Inferior parietal cortex (tissue), 1 donor: ENCODE measurements at regions not wholly inside any gene's neighbourhood (a gene's known extent, or its start where the extent isn't known, plus 50 kb on each side); places are given as distances from the start of the nearest gene placed in this dataset.
"Not testable (repeated sequence)": the region's sequence is repeated elsewhere in the genome, so short reads cannot be mapped to it uniquely, and the experiment has no call there.

Experiments used
- DNase-seq: peaks from one replicate; pipeline ENCODE4 v3.0.0-alpha.2; 2016; ENCODE audit errors: extremely low spot score

DNA sequence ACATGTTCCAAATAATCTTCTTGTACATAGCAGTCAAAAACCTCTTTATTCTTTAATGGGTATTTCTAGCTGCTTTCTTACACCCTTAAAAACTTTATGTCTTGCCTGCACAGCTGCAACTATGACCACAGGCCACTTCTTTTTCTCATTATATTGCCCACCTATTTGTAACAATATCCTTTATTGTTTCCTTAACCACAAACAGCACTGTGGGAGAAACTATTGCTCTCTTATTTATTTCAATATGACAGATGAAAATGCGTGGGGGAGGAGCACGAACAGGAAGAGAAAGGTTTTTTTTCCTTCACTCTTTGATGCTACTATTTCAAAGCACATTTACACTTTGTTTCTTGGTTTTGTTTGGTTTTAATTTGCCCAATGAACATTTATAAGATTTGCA is 253.5 kb downstream of the GJA1 start:
- no peak for DNase-seq

DNA sequence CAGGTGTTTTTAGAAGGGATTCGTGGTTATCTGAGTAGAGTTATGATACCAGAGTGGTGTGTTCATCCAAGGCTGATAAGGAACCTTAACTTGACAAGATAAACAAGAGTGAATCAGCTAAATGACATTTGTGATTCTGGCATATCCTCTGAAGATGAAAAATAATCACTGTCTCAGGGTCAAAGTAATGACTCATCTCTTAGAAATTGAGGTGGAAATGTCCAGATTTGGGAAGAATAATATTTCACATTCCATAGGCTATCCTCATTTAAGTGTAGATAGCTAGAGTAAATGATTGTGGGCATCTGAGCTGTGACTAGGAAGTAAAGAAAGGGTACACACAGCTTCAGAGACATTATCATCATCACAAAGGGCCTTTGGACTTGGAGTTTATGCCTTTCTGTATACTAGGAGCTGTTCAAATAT is 255.7 kb downstream of the GJA1 start:
- DNase-seq: no peak

DNA sequence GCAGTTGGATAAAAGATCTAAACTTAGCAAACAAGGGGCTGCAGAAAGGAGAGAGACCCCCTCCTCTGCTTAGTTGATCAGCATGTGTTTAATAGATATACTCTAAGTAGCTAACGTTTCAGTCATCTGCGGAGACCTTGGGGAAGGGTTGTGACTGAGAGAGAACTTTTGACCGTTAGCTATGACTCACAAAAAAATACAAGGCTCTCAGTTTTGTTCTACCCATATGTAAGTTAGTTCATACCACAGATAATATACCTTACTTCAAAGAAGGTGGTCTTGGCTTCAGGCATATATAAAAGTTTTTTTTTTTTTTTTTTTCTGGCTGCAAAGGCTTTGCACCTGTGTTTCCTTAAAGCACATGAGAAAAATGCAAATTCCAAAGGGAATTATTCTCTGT is 258.9 kb downstream of the GJA1 start:
- DNase-seq: no peak

DNA sequence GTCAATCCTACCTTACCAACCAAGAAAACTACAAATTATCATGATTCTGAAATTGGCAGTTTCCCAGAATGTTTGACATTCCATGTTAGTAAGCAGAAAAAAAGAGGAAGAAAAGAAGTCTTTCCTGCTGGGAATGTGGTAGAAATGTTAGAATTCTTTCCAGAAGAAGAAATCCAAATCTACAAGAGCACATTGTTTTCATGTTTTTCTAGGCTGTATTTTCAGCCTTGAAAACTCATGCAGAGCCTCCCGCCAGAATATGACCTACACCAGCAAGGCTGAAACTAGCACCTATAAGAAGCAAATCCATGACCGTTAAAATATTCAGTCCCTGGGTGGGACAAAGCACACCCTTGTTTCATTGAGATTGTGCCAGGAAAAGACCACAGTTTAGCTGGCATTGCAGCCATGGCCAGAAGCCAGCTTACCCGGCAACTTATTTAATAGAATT is 259.4 kb downstream of the GJA1 start:
- DNase-seq: no peak

DNA sequence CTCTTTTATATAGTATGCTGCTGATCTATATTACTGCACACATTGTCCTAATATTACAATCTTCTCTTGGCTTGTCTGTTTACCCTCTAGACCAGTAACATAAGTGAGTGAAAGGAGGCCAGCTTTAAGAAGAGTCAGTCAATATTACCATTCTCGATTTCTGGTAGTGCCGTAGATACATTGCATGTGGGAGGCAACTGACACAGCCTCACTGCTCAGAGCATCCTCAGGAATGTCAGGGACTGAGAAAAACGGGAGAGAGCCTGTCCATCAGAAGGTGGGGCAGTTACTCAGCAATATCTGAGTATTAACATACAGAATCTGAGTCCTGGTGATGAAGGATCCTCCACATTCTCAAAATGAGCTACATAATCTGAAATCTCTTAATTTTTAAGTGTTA is 259.9 kb downstream of the GJA1 start:
- no peak for DNase-seq

DNA sequence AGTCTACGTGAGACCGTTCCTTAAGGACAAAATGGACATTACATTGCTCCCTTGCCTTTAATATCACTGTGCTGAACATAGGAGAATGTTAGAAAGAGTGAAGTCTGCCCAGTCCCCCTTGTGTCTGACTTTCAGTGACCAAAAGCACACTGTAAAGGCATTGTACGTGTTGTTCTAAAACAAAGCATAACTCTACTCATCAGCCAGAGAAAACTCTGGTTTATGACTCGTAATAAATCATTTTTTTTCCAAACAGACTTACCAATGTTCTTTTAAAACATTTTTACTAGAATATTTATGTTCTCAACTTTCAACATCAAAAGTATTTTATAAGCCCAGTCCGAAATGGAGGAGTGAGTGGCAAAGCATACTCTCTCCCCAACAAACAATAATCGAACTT is 262.5 kb downstream of the GJA1 start:
- no peak for DNase-seq

DNA sequence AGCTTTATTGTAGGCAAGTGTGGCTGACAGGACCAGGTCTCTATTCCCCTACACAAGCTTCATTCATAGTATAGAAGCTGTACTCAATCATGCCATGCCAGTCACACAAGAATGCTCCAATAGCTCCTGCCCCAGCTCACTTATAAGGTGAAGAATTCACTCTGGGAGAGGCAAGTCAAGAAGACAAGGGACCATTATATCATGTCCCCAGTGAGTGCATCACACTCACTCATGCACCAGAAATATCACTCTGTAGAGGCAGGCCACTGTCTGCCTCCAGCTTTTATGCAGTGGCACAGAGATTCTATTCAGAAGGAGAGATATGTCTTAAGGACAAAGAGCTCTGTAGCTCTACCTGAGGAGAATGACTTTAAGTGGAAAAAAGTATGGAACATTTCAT is 263.2 kb downstream of the GJA1 start:
- no peak for DNase-seq

DNA sequence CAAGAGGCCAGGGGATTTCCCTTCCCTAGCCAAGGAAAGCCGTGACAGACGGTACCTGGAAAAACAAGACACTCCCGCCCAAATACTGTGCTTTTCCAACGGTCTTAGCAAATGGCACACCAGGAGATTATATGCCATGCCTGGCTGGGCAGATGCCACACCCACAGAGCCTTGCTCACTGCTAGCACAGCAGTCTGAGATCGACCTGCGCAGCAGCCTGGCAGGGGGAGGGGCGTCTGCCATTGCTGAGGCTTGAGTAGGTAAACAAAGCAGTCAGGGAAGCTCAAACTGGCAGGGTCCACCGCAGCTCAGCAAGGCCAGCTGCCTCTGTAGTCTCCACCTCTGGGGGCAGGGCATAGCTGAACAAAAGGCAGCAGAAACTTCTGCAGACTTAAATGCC is 267.7 kb downstream of the GJA1 start:
- not testable (repeated sequence) for DNase-seq

DNA sequence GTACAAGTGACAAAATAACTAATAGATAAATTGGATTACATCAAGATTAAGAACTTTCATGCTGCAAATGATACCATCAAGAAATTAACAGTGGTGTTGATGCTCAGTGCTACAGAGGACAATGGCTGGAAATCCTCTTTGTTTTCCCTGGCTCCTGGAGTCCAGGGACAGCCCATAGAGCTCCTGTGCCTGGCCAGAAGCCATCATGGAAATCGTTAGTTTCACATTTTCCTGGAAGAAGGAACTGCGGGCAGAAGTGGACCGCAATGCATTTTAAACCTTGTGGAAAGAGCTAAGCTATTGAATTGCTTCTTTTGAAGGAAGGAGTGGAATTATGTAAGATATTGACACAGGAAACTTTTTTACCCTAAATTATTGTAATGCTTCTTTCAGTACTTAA is 276.0 kb downstream of the GJA1 start:
- no peak for DNase-seq

DNA sequence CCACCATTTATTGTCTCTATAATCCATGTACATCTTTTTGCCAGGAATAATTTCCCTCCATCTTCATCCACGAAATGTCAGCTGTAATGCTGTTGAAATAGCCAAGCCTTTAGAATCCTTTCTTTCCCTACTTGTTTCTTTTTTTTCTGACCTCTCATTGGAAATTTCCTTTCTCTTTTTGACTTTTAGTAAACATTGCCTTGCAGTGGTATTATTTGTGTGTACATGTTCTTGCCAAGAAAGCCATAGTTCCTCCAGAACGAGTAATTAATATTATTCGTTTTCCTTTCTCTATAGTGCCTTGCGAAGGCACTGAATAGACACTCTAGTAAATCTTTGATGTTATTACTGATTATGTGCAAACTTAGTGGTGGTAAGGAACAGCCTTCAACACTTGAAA is 282.2 kb downstream of the GJA1 start:
- DNase-seq: no peak

DNA sequence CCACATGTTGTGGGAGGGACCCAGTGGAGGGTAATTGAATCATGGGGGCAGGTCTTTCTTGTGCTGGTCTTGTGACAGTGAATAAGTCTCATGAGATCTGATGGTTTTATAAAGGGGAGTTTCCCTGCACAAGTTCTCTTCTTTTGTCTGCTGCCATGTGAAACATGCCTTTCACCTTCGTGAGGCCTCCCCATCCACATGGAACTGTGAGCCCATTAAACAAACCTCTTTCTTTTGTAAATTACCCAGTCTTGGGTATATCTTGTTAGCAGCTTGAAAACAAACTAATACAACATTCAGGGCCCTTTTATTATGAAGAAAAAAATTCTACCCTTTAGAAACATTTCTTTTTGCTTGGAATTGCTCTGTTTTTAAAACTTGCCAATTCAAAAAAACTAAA is 285.4 kb downstream of the GJA1 start:
- DNase-seq: not testable (repeated sequence)

DNA sequence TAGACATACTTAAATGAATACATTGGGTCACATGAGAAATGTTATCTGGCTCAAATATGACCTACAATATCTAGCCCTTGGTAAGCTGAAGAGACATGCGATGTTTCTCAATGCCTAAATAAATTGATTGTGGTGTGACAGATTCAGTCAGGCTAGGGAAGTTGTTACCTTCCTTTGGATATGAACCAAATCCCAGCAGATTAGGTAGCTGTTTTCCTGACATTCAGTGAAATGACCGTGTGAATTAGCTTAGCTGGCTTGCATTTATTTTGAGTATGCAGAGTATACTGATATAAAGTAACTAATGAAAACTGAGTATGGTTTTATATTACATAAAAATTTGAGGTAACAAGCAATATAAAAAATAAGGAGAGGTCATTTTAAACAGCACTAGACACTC is 288.2 kb downstream of the GJA1 start:
- DNase-seq: no peak

DNA sequence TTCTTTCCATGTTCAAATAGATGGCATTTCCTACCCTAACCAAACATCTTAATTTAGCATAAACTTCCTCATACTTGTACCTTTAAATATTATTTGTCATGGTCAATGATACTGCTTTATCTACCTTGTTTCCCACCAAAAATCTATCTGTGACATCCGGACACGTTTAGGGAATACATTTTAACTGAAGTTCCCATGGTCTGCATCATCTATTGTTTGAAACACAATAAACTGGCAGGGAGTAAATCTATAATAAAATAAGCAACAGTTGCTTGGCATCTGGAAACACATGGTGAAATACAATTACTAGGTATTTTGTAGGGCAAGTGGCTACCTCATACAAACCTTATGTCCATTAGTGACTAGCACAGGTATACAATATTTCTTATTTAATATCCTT is 289.1 kb downstream of the GJA1 start:
- DNase-seq: no peak

DNA sequence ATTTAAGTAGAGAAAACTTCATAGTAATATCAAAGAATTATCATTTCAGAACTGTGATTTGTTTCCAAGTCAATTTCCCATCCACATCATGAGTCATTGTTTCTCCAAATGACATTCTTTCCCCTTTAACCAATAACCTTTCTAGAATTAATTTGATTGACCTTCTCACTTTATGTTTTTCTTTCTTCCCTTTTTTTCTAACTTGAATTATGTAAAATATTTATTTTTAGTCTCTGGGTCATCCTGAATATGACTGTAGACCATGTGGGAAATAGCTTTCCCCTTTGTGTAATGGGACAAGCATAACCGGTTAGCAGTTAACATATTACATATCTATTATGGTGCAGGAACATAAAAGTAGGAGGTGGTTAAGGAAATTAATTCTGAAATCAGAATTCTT is 291.1 kb downstream of the GJA1 start:
- DNase-seq: no peak

DNA sequence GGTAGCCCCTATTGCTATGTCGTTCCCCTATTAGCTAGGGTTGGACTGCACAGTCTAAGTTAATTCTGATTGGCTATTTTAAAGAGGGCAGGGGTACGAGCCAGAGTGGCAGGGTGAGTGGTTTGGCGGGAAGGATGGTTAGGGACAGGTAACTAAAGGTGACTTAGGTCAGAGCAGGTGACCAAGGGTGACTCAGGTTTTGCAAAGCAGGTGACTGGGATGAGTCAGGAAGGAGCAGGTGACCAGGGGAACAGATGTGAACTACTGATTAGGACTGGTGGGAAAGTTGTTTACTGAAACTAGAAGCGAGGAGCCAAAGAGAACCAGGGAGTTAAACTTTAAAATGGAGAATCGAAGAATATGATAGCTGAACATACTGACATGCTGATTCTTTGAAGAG is 295.2 kb downstream of the GJA1 start:
- DNase-seq: no peak

DNA sequence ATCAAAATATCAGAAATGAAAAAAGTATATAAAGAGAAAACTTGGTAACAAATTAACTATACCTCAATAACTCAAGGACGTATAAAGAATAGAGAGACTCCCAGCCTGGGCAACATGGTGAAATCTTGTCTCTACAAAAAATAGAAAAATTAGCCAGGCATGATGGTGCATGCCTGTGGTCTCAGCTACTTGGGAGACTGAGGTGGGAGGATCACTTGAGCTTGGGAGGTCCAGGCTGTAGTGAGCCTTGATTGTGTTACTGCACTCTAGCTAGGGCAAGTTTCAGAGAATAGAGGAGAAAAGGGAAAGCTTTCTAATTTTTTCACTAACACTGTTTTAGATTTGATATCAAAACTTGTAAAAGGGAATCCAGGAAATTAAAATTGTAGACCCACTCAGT is 295.9 kb downstream of the GJA1 start:
- DNase-seq: no peak

DNA sequence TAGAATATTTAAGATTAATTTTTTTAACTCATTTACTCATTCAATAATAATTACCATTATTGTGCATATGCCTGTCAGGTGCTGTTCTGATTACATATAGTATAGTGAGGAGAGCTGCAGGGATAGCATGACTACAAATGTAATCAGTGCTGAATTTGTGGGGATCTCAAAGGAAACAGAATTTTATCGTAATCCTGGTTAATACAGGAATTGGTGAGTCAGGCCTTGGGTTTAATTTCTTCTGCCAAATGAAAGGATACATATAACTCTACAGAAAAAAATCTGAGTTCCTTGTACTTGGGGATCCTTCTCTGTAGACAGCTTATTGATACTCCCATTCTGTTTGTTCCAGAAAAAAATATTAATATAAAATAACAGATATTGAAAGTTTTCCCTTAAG is 297.2 kb downstream of the GJA1 start:
- no peak for DNase-seq

DNA sequence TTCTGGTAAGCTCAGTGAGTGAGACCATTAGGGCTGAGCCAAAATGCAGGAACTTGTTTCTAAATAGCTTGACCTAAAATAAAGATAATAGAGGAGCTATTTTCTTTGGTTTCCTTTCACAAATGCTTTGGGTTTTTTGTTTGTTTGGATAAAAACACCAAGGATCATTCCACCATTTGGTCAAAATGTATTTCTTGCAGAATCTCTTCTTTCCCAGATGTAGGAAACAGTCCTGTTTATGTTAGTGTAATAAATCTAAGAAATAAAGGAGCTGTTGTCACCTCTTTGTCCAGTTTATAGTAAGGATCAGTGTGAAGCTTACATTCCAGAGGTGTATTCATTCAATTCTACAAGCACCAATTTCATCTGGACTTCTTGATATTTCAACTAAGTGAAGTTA is 297.8 kb downstream of the GJA1 start:
- DNase-seq: no peak

DNA sequence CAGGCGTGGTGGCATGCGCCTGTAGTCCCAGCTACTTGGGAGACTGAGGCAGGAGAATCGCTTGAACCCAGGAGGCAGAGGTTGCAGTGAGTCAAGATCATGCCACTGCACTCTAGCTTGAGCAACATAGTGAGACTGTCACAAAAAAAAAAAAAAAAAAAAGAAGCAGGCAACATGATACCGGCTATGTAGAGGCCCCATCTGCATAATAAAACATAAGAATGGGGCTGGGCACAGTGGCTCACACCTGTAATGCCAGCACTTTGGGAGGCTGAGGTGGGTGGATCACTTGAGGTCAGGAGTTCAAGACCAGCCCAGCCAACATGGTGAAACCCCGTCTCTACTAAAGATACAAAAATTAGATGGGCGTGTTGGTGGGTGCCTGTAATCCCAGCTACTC is 304.7 kb downstream of the GJA1 start:
- not testable (repeated sequence) for DNase-seq

DNA sequence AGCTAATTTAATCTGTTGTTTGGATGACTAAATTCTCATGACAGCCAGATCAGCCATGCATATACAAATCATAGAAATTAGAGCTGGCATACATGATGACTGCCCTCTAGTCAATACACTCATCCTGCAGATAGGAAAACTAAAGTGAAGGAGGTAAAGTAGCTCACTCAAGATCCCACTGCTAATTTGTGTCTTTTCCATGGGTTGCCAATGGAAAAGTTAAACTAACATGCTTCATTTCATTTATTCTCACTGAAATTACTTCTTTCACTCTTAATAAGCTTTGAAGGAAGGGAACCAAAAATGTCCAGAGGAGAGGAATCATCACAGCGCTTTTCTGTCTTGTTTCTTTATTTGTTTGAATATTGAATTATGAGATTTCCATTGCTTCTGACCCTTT is 308.2 kb downstream of the GJA1 start:
- no peak for DNase-seq

DNA sequence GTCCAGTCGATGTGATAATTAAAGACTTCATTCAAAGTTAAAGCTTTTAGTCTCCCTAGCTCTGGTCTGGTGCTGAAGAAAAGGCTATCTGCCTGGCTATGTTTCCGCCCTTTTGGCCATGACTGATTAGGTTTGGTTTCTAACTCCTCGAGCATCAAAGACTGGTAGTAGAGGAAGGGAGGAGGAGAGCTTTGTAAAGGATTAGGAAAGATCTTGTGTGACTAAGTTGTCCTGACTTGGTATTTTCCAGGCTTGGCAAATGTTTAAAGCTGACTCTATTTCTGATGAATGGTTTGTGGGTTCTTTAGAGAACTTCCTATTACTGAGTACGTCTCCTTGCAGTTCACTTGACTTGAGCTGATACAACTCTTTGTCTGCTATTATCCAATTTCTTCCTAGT is 312.9 kb downstream of the GJA1 start:
- no peak for DNase-seq

DNA sequence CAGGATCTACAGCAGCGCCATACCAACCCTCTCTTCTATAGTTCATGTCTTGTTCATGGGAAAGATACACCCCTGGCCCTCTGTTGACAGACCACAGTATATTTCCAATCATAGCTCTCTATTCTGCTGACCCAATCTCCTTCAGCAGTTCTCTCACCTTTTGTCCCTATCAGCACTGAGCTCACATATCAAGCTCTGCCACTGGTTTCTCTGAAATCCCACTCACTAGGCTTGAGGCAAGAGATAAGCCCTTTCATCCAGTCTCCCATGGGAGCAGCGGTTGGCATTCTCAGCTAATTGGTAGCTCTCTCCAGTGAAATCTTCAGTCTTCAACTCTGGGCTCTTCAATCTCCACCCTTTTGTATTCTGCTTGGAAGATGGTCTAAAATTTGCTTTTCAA is 313.4 kb downstream of the GJA1 start:
- DNase-seq: no peak

DNA sequence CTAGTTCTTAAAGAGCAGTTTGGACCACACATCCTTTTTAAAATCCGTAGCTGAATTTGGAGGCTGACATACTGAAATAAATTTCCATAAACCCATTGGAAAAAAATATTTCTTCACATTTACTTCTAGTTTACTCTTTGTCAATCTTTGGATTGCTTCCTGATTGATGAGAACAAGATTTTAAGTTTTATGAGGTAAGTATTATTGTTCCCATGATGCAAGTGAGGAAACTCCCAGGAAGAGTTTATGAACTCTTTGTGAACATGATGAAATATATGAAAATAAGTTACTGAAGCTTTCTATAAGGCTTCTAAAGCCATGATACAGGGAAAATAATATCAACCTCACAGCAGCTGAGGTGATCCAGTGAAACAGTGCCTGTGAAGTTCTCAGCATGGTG is 320.0 kb downstream of the GJA1 start:
- no peak for DNase-seq

DNA sequence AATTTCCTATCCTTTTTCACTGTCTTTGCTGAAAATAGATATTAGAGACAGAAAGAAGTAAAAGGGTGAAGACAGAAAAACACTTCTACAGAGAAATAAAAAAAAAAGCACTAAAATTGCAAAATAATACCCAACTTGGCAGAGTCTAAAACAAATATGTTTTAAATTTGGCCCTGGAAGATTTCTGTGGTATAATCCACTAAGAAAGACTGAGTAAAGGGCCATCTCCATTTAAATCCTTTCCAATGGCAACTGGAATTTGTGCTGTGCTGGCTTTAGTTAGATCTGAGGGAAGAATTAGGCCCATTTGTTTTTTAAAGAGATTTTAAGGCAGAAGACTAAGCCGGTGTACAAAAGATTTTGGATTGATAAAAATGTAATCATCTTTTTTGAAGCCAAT is 321.2 kb downstream of the GJA1 start:
- DNase-seq: no peak

DNA sequence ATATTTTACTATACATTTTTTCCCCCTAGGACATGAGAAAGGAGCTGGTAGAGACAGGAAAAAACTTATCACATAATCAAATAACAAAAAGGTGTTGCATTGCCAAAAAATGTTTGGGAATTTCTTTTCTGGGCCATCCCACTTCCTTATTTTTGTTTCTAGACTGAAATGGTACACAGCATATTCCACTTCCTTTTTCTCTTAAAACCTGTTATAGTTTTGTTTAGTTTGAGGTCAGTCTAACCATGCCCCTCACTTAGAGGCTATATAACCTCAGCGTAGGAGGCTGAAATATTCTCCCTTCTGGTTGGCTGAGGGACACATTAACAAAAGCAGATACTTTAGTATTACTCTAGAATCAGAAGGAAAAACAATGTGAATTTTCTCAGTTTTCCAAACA is 323.9 kb downstream of the GJA1 start:
- DNase-seq: no peak
